ENCODE measurements at regions not wholly inside any gene's neighbourhood (a gene's known extent, or its start where the extent isn't known, plus 50 kb on each side); places are given as distances from the start of the nearest gene placed in this dataset.
"Not testable (repeated sequence)": the region's sequence is repeated elsewhere in the genome, so short reads cannot be mapped to it uniquely, and the experiment has no call there.

- DNase-seq (ENCODE audit: extremely low read depth in 1 of 11, low read depth in 9 of 11, low spot score in 4 of 11) = peak in 6 of 11 donors; percentile 1 to 3 (median 2)
These were observed 116.6 kb upstream of the FRMPD4 start for GRCh38 chrX:12021698-12022097.

DNA sequence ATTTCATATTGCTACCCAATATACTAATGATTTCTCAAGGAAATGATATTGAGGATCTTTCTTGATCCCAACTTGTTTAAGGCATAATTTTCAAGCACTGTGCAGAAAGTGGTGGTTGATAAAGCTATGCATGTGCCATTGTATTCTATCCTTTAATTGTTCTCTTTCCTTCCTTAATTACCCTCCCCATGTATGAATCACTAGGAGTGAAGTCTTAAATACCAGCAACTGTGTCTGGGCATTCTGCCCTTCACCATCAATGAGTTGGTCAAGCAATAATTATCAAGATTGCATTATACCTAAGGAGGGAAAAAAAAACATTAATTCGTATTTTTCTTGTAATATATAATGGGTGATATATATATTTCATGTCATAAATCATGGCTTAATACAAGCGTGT, 111.8 kb upstream of the FRMPD4 start:
- no peak for DNase-seq (ENCODE audit: extremely low read depth in 1 of 11, low read depth in 9 of 11, low spot score in 4 of 11)

- no peak for DNase-seq (ENCODE audit: extremely low read depth in 1 of 11, low read depth in 9 of 11, low spot score in 4 of 11)
These were observed 106.2 kb upstream of the FRMPD4 start for GRCh38 chrX:12032082-12032481.

DNA sequence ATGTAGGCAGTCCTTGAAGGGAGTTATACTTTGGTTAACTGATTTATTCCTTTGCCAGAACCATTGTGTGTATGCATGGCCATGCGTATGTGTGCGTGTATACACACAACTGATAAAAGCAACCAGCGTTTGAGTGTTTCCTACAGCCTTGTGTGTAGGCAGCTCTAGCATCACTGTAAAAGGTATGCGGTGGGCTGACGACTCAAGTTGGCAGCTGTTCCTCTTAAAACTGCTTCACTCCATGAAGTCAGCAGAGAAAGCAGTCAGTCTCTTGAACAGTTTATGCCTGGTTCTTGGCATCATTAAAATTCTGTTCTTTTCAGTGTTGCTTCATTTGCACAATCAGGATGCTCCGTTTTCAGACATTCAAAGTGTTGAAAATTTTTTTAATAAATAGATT, 103.5 kb upstream of the FRMPD4 start:
- no peak for DNase-seq (ENCODE audit: extremely low read depth in 1 of 11, low read depth in 9 of 11, low spot score in 4 of 11)

DNA sequence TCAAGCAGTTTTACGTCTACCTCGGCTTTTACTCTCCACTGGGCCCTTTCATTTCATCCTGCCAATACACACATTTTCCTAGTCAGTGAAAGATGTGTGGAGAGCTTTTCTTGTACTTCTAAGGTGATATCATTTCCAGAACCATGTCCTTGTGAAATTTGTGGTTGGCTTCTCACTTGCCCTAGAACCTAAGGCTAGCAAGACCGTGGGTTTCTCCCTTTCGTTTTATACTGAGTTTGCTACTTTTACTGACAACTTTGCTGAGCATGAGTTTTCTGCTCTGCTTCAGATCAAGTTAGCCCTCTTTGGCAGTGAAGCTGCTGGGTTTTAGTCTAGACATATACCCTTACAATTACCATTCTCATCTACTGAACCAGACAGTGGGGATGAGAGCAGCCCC, 95.7 kb upstream of the FRMPD4 start:
- no peak for DNase-seq (ENCODE audit: extremely low read depth in 1 of 11, low read depth in 9 of 11, low spot score in 4 of 11)

GRCh38 chrX:12052109-12052508, 86.2 kb upstream of the FRMPD4 start:
- DNase-seq (ENCODE audit: extremely low read depth in 1 of 11, low read depth in 9 of 11, low spot score in 4 of 11) = peak in 2 of 11 donors; percentile 0

GRCh38 chrX:12058087-12058486, 80.2 kb upstream of the FRMPD4 start:
- no peak for DNase-seq (ENCODE audit: extremely low read depth in 1 of 11, low read depth in 9 of 11, low spot score in 4 of 11)

GRCh38 chrX:12060489-12061260, 77.6 kb upstream of the FRMPD4 start:
- DNase-seq (ENCODE audit: extremely low read depth in 1 of 11, low read depth in 9 of 11, low spot score in 4 of 11) = no peak

DNA sequence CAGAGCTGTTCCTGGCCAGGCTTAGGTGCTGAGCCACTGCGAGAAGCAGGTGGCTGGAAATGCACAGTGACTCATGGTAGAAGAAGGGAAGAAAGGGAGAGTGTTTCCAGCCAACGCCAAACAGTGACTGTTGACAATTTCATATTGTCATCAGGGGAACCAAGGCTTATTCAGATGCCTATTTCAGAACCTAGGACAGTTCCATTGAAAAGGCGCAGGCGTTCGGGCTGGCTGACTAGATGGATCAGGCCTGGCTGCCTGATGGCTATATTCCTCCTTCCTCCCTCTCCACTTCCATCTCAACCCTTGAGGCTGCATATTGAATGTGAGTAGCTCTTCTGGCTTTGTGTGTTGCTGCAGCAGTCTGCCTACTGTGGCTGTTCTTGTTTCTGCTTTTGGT, 73.0 kb upstream of the FRMPD4 start:
- DNase-seq (ENCODE audit: extremely low read depth in 1 of 11, low read depth in 9 of 11, low spot score in 4 of 11) = peak in 7 of 11 donors; percentile 9 to 38 (median 12)

DNA sequence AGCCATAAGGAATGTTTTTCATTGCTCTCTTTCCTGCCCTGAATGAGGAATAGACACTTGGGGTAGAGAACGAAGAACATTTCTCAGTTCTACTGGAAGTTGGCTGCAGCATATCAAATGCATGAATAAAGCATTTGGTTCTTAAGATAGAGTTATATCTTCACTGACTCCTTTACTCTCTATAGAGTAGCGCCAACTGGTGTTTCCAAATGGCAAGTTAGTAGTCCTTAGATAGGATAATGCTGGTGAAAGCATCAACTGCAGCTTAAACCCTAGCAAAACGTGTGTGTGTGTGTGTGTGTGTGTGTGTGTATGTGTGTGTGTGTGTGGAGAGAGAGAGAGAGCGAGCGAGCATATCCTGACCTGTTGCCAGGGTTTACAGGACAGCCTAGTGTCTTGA, 62.2 kb upstream of the FRMPD4 start:
- DNase-seq (ENCODE audit: extremely low read depth in 1 of 11, low read depth in 9 of 11, low spot score in 4 of 11) = no peak

- peak in 8 of 11 donors; percentile 4 to 23 (median 8) for DNase-seq (ENCODE audit: extremely low read depth in 1 of 11, low read depth in 9 of 11, low spot score in 4 of 11)
These were observed 58.0 kb upstream of the FRMPD4 start for GRCh38 chrX:12080265-12080664.

- DNase-seq (ENCODE audit: extremely low read depth in 1 of 11, low read depth in 9 of 11, low spot score in 4 of 11) = not testable (repeated sequence)
These were observed 55.3 kb upstream of the FRMPD4 start for GRCh38 chrX:12082959-12083358.

All from renal cortex interstitium (tissue), 11 donors.